Testis (tissue), 2 donors: ENCODE measurements at regions not wholly inside any gene's neighbourhood (a gene's known extent, or its start where the extent isn't known, plus 50 kb on each side); places are given as distances from the start of the nearest gene placed in this dataset.

Source experiments
- CTCF ChIP-seq, 3 experiments: fragments of 450-650 bp in 2 of 3; fragments of 200-600 bp in 1 of 3; sonication (generic) in 1 of 3; IDR thresholded peaks; one replicate each; pipeline ENCODE4 v1.5.1; 2016 to 2019; ENCODE audit warnings: antibody characterized with exemption in 3 of 3, mild to moderate bottlenecking in 2 of 3, moderate library complexity in 1 of 3
- POLR2A ChIP-seq: fragments of 450-650 bp; IDR thresholded peaks from one replicate; pipeline ENCODE4 v1.6.1; 2017; ENCODE audit warnings: antibody characterized with exemption, mild to moderate bottlenecking, moderate library complexity

- TF ChIP-seq POLR2A (no peak), CTCF (IDR thresholded peaks at IDR 0.05) (no peak)
These were observed 759.1 kb downstream of the PRELID2 start for GRCh38 chr5:145076040-145076439.
